RWPE1 (cell line): ENCODE measurements at regions not wholly inside any gene's neighbourhood (a gene's known extent, or its start where the extent isn't known, plus 50 kb on each side); places are given as distances from the start of the nearest gene placed in this dataset.

ENCODE experiments used
- CTCF ChIA-PET: fragments of 350-600 bp; sonication (Branson Sonifier 250); formaldehyde crosslinking; extraction: SDS; loops from one replicate; lab custom pipeline; 2021; lab: Yijun Ruan, JAX
- POLR2A ChIA-PET: fragments of 400-600 bp; formaldehyde crosslinking; extraction: SDS; loops from one replicate; lab custom pipeline; 2020; ENCODE audit warnings: antibody characterized with exemption; ENCODE audit not compliant: low non-redundant PET; lab: Yijun Ruan, JAX
- DNase-seq: peaks from one replicate; pipeline ENCODE4 v3.0.0; 2012; ENCODE audit warnings: low spot score
- H3K27ac ChIP-seq: fragments of 450-650 bp; 2 replicates; pipeline ENCODE4 v1.5.1; 2017
- CTCF ChIP-seq: fragments of 450-650 bp; conservative IDR thresholded peaks from 2 replicates; pipeline ENCODE4 v1.5.1; 2017; ENCODE audit warnings: low read depth, mild to moderate bottlenecking

- DNase-seq, result no peak
- POLR2A ChIA-PET, result no interaction called here
Measured at GRCh38 chr7:17651341-17651740, 289.0 kb downstream of the SNX13 start.

GRCh38 chr7:17651863-17652385, 288.4 kb downstream of the SNX13 start:
- peak; percentile 68 for TF ChIP-seq CTCF
- POLR2A ChIA-PET, result no interaction called here
- CTCF ChIA-PET, result interaction anchor here (0.6 to 0.7 kb wide), 3 partner anchors 283 to 669 kb away, joined by 3 to 5 read pairs (median 3); no protein-coding TSS in a partner anchor
- no peak for DNase-seq
- peak overlapping the region; percentile 73 for H3K27ac ChIP-seq

More at GRCh38 chr7:17651341-17651740, 289.0 kb downstream of the SNX13 start:
- no peak for TF ChIP-seq CTCF
- CTCF ChIA-PET, result interaction anchor here (0.6 to 0.7 kb wide), 3 partner anchors 282 to 668 kb away, joined by 3 to 5 read pairs (median 3); no protein-coding TSS in a partner anchor
- no peak overlapping the region for H3K27ac ChIP-seq

GRCh38 chr7:17654940-17655339, 285.4 kb downstream of the SNX13 start:
- DNase-seq, result no peak
- no peak overlapping the region for H3K27ac ChIP-seq
- CTCF ChIA-PET, result no interaction called here
- POLR2A ChIA-PET, result no interaction called here
- no peak for TF ChIP-seq CTCF

- ChIA-PET CTCF (no interaction called here), POLR2A (no interaction called here)
- no peak overlapping the region for H3K27ac ChIP-seq
- no peak for DNase-seq
- TF ChIP-seq CTCF, result no peak
Measured at GRCh38 chr7:17659126-17659525, 281.2 kb downstream of the SNX13 start.

- TF ChIP-seq CTCF, result no peak
- no peak overlapping the region for H3K27ac ChIP-seq
- DNase-seq, result no peak
- CTCF ChIA-PET, result interaction anchor here (0.7 kb wide), 1 partner anchor 10 kb away, joined by 3 read pairs; no protein-coding TSS in a partner anchor
- POLR2A ChIA-PET, result no interaction called here
Measured at GRCh38 chr7:17660116-17660515, 280.2 kb downstream of the SNX13 start.

GRCh38 chr7:17661982-17662585, 278.2 kb downstream of the SNX13 start:
- TF ChIP-seq CTCF, result no peak
- ChIA-PET POLR2A (no interaction called here), CTCF (interaction anchor here (0.6 to 0.8 kb wide), 7 partner anchors 15 to 679 kb away, joined by 3 read pairs; no protein-coding TSS in a partner anchor)
- peak overlapping the region; percentile 92 for H3K27ac ChIP-seq
- DNase-seq, result no peak
